Body of pancreas (tissue), 4 donors: ENCODE measurements at regions not wholly inside any gene's neighbourhood (a gene's known extent, or its start where the extent isn't known, plus 50 kb on each side); places are given as distances from the start of the nearest gene placed in this dataset.

ENCODE experiments used
- CTCF ChIP-seq, 7 experiments: fragments of 450-650 bp in 4 of 7; fragments of 200-600 bp in 3 of 7; sonication (generic) in 3 of 7; IDR thresholded peaks; one replicate each; pipeline ENCODE4 v1.5.1; 2016 to 2019; ENCODE audit warnings: antibody characterized with exemption in 7 of 7
- POLR2A ChIP-seq, 3 donors: fragments of 450-650 bp; IDR thresholded peaks; one replicate each; pipeline ENCODE4 v1.6.1; 2016; ENCODE audit warnings: antibody characterized with exemption in 3 of 3, mild to moderate bottlenecking in 2 of 3

GRCh38 chr3:67745296-67745695 lies 90.9 kb upstream of the SUCLG2 start:
- TF ChIP-seq POLR2A (IDR thresholded peaks at IDR 0.05) (no peak), CTCF (IDR thresholded peaks at IDR 0.05) (no peak)
